Neural cell (in vitro differentiated cells): ENCODE measurements at regions not wholly inside any gene's neighbourhood (a gene's known extent, or its start where the extent isn't known, plus 50 kb on each side); places are given as distances from the start of the nearest gene placed in this dataset.
"Not testable (repeated sequence)": the region's sequence is repeated elsewhere in the genome, so short reads cannot be mapped to it uniquely, and the experiment has no call there.

Source experiments
- EP300 ChIP-seq: fragments of 450-650 bp; conservative IDR thresholded peaks from 2 replicates; pipeline ENCODE4 v1.6.1; 2014; ENCODE audit warnings: antibody characterized with exemption, mild to moderate bottlenecking, moderate library complexity; ENCODE audit not compliant: poor library complexity, severe bottlenecking
- EZH2 ChIP-seq: fragments of 200-600, 300-800 bp; shearing (Covaris generic), sonication (generic); IDR thresholded peaks from 2 replicates; pipeline ENCODE4 v1.6.1; 2014; ENCODE audit warnings: antibody characterized with exemption, low read length, borderline replicate concordance, mild to moderate bottlenecking; ENCODE audit not compliant: insufficient read depth, poor library complexity, severe bottlenecking
- MXI1 ChIP-seq: fragments of 450-650 bp; conservative IDR thresholded peaks from 2 replicates; pipeline ENCODE4 v1.6.1; 2014; ENCODE audit warnings: antibody characterized with exemption, mild to moderate bottlenecking; ENCODE audit not compliant: poor library complexity, severe bottlenecking
- POLR2AphosphoS5 ChIP-seq: IDR thresholded peaks from 2 replicates; pipeline ENCODE4 v1.6.1; 2012
- RAD21 ChIP-seq: fragments of 450-650 bp; conservative IDR thresholded peaks from 2 replicates; pipeline ENCODE4 v1.6.1; 2014; ENCODE audit warnings: antibody characterized with exemption, mild to moderate bottlenecking, moderate library complexity
- TAF1 ChIP-seq: IDR thresholded peaks from 2 replicates; pipeline ENCODE4 v1.6.1; 2012; ENCODE audit warnings: low read depth
- TF ChIP-seq, protein P1 (sequence below): fragments of 450-650 bp; IDR thresholded peaks from 2 replicates; pipeline ENCODE4 v1.5.1; 2014; ENCODE audit warnings: antibody characterized with exemption, mild to moderate bottlenecking, moderate library complexity; ENCODE audit not compliant: poor library complexity, severe bottlenecking

DNA sequence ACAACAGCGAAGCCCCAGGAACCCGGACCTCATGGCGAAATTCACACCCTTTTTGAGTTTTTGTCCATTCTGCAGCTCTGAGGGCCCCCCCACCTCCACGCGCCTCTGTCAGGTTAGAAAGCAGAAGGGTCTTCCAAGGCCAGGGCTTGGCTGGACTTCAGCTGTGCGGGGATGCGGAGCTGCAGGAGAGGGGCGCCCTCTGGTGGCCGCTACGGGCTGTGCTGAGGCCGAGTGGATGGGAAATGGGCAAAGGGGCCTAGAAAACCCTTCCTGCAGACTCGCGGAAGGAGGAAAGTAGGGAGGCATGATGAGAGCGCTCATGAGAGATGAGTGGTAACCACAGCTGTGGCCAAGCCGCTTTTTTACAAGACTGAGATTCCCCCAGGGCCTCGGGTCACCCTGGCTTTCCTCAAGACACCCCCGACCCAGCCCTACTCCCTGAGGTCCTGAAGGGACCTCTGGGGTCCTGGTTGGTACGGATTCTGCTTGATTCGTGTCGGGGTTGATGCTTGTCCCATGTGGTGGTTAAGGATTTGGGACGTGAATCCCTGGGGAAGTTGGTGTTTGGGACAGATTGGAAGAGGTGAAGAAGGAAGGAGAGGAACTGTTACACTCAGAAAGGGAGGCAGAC lies 126.8 kb downstream of the GOLGA8K start:
- TF ChIP-seq, protein P1, sequence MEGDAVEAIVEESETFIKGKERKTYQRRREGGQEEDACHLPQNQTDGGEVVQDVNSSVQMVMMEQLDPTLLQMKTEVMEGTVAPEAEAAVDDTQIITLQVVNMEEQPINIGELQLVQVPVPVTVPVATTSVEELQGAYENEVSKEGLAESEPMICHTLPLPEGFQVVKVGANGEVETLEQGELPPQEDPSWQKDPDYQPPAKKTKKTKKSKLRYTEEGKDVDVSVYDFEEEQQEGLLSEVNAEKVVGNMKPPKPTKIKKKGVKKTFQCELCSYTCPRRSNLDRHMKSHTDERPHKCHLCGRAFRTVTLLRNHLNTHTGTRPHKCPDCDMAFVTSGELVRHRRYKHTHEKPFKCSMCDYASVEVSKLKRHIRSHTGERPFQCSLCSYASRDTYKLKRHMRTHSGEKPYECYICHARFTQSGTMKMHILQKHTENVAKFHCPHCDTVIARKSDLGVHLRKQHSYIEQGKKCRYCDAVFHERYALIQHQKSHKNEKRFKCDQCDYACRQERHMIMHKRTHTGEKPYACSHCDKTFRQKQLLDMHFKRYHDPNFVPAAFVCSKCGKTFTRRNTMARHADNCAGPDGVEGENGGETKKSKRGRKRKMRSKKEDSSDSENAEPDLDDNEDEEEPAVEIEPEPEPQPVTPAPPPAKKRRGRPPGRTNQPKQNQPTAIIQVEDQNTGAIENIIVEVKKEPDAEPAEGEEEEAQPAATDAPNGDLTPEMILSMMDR, result not testable (repeated sequence)
- TF ChIP-seq EZH2, TAF1, RAD21, EP300, POLR2AphosphoS5, MXI1: not testable (repeated sequence)
